Smooth muscle cell (in vitro differentiated cells): ENCODE measurements at regions not wholly inside any gene's neighbourhood (a gene's known extent, or its start where the extent isn't known, plus 50 kb on each side); places are given as distances from the start of the nearest gene placed in this dataset.
"Not testable (repeated sequence)": the region's sequence is repeated elsewhere in the genome, so short reads cannot be mapped to it uniquely, and the experiment has no call there.

Experiments used
- DNase-seq: peaks from one replicate; lab custom pipeline; 2025; ENCODE audit not compliant: unreplicated experiment; lab: John Stamatoyannopoulos, UW
- H2AFZ ChIP-seq: fragments of 200-600 bp; sonication (generic); 2 replicates; pipeline ENCODE4 v1.6.0; 2016; ENCODE audit warnings: antibody characterized with exemption, low read depth, mild to moderate bottlenecking
- H3F3A ChIP-seq: fragments of 200-600 bp; sonication (generic); 2 replicates; pipeline ENCODE4 v1.6.0; 2017; ENCODE audit warnings: antibody characterized with exemption, low read depth
- H3K27ac ChIP-seq: fragments of 200-600 bp; sonication (generic); 2 replicates; pipeline ENCODE4 v1.5.1; 2016; ENCODE audit warnings: low read depth, mild to moderate bottlenecking
- H3K27me3 ChIP-seq: fragments of 200-600 bp; sonication (generic); 2 replicates; pipeline ENCODE4 v1.6.1; 2016; ENCODE audit warnings: low read depth, mild to moderate bottlenecking
- H3K36me3 ChIP-seq: fragments of 200-600 bp; sonication (generic); 2 replicates; pipeline ENCODE4 v1.5.1; 2016; ENCODE audit warnings: low read depth
- H3K4me1 ChIP-seq: fragments of 200-600 bp; sonication (generic); 2 replicates; pipeline ENCODE4 v1.5.1; 2016; ENCODE audit warnings: low read depth
- H3K4me2 ChIP-seq: fragments of 200-600 bp; sonication (generic); 2 replicates; pipeline ENCODE4 v1.6.0; 2016; ENCODE audit warnings: mild to moderate bottlenecking
- H3K4me3 ChIP-seq: fragments of 200-600 bp; sonication (generic); 2 replicates; pipeline ENCODE4 v1.5.1; 2016; ENCODE audit warnings: mild to moderate bottlenecking
- H3K79me2 ChIP-seq: fragments of 200-600 bp; sonication (generic); 2 replicates; pipeline ENCODE4 v1.6.0; 2016; ENCODE audit warnings: low read depth, mild to moderate bottlenecking
- H3K9ac ChIP-seq: fragments of 200-600 bp; sonication (generic); 2 replicates; pipeline ENCODE4 v1.6.0; 2016; ENCODE audit warnings: low read depth
- H3K9me3 ChIP-seq: fragments of 200-600 bp; sonication (generic); replicated peaks from 2 replicates; pipeline ENCODE4 v1.5.1; 2016; ENCODE audit warnings: low read depth
- H4K20me1 ChIP-seq: fragments of 200-600 bp; sonication (generic); 2 replicates; pipeline ENCODE4 v1.6.0; 2016; ENCODE audit warnings: low read depth
- WGBS: methylation state at CpG from one replicate; pipeline ENCODE4 v1.1.7; 2016; ENCODE audit warnings: low lambda C conversion rate; 5-methylcytosine and 5-hydroxymethylcytosine counted together
- TF ChIP-seq, protein P1 (sequence below): fragments of 200-600 bp; sonication (generic); IDR thresholded peaks from 2 replicates; pipeline ENCODE4 v1.5.1; 2017; ENCODE audit warnings: borderline replicate concordance, mild to moderate bottlenecking, antibody characterized with exemption; ENCODE audit not compliant: insufficient read depth, poor library complexity, severe bottlenecking

- DNase-seq: no peak
- H3K4me2 ChIP-seq: no peak overlapping the region
- H3K27ac ChIP-seq: no peak overlapping the region
- no peaks in the 10 kb centered on the region for H3K4me1 ChIP-seq
- no peaks in the 10 kb centered on the region for H3K9me3 ChIP-seq
- H3K36me3 ChIP-seq: no peaks in the 10 kb centered on the region
- H3F3A ChIP-seq: no peaks in the 10 kb centered on the region
- no peak overlapping the region for H2AFZ ChIP-seq
- no peaks in the 10 kb centered on the region for H3K27me3 ChIP-seq
- H3K79me2 ChIP-seq: no peaks in the 10 kb centered on the region
- no peak overlapping the region for H3K4me3 ChIP-seq
- 97% methylated on average over 3 of the region's 3 CpGs for WGBS
- no peaks in the 10 kb centered on the region for H4K20me1 ChIP-seq
- H3K9ac ChIP-seq: no peak overlapping the region
- TF ChIP-seq, protein P1, sequence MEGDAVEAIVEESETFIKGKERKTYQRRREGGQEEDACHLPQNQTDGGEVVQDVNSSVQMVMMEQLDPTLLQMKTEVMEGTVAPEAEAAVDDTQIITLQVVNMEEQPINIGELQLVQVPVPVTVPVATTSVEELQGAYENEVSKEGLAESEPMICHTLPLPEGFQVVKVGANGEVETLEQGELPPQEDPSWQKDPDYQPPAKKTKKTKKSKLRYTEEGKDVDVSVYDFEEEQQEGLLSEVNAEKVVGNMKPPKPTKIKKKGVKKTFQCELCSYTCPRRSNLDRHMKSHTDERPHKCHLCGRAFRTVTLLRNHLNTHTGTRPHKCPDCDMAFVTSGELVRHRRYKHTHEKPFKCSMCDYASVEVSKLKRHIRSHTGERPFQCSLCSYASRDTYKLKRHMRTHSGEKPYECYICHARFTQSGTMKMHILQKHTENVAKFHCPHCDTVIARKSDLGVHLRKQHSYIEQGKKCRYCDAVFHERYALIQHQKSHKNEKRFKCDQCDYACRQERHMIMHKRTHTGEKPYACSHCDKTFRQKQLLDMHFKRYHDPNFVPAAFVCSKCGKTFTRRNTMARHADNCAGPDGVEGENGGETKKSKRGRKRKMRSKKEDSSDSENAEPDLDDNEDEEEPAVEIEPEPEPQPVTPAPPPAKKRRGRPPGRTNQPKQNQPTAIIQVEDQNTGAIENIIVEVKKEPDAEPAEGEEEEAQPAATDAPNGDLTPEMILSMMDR: no peak
Observed at GRCh38 chr4:100908540-100908939, 390.7 kb upstream of the EMCN start.

DNA sequence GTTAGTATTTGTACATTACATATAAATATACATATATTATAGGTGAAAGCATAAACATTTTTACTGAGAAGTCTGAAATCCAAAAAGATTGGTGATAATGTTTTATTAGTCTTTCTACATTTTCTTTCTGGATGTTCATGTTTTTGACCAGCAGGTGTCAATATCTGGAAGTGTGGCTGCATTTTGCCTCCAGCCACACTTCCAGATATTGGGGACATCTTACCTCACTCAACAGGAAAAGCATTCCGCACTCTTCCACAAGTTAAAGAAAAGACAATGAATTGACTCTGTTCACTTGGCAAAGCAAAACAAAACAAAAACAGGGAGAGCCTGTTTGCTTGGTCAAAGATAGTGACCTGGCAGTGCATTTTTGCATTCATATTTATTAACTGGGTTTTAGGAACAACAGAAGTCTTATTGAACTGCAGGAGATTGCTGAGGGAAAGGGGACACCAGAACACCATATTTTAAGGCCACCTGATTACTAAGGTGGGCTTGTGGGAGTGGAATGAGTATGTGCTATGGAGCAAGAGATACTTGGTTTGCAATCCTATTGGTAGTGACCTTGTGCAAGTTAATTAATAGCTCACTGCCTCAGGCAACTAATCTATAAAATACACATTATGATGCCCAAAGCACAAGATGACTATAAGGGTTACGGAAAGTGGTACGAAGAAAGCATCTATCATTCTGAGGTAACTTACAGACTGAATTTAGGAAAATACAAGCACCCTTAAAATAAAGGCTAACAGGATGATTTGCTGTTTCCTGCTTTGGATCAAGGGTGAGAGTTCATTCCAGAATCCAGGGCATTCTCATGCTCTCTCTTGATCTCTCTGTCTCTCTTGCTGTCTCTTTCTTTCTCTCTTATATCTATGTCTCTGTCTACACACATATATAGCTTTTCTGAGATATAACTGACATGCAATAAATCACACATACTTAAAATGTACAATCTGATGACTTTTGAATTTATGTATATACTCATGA lies 389.9 kb upstream of the EMCN start:
- no peak overlapping the region for H2AFZ ChIP-seq
- H3K9me3 ChIP-seq: no peaks in the 10 kb centered on the region
- H4K20me1 ChIP-seq: no peaks in the 10 kb centered on the region
- no peaks in the 10 kb centered on the region for H3F3A ChIP-seq
- 94% methylated on average over 3 of the region's 3 CpGs for WGBS
- no peaks in the 10 kb centered on the region for H3K36me3 ChIP-seq
- H3K4me2 ChIP-seq: no peak overlapping the region
- DNase-seq: no peak
- H3K79me2 ChIP-seq: no peaks in the 10 kb centered on the region
- TF ChIP-seq, protein P1: peak; percentile 39
- no peak overlapping the region for H3K9ac ChIP-seq
- no peak overlapping the region for H3K4me3 ChIP-seq
- no peak overlapping the region for H3K27ac ChIP-seq
- no peaks in the 10 kb centered on the region for H3K27me3 ChIP-seq
- H3K4me1 ChIP-seq: no peaks in the 10 kb centered on the region

DNA sequence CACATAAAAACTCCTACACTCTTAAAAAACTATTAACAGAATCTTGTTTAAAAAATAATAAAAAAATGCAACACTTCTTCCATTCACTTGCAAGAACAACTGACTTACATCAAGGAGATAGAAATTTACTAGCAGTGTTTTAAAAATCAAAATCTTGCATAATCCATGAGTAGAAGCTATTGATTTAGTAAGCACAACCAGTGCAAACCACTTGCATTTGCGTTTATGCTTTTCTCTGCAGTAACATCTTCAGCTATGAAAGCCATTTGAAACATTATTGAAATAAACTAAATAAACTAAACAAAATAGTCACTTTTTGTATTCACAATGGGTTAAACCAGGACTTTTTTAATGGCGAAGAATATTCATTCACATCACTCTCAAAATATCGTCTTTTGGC lies 389.2 kb upstream of the EMCN start:
- Histone ChIP-seq H3K27me3 (no peaks in the 10 kb centered on the region), H2AFZ (no peak overlapping the region), H3K4me1 (no peaks in the 10 kb centered on the region), H3K9ac (no peak overlapping the region), H3K9me3 (no peaks in the 10 kb centered on the region), H4K20me1 (no peaks in the 10 kb centered on the region), H3K36me3 (no peaks in the 10 kb centered on the region), H3K27ac (no peak overlapping the region), H3F3A (no peaks in the 10 kb centered on the region), H3K79me2 (no peaks in the 10 kb centered on the region), H3K4me3 (no peak overlapping the region), H3K4me2 (no peak overlapping the region)
- TF ChIP-seq, protein P1: no peak
- 91% methylated on average over 3 of the region's 3 CpGs for WGBS
- DNase-seq: no peak

GRCh38 chr4:100900945-100901344 lies 383.1 kb upstream of the EMCN start:
- H3K4me3 ChIP-seq, H3K9ac ChIP-seq, H3K79me2 ChIP-seq, H3K4me2 ChIP-seq, H2AFZ ChIP-seq, H4K20me1 ChIP-seq, H3K27me3 ChIP-seq, H3K9me3 ChIP-seq, DNase-seq, H3K36me3 ChIP-seq, H3K27ac ChIP-seq, H3K4me1 ChIP-seq, H3F3A ChIP-seq: not testable (repeated sequence)
- 97% methylated on average over 5 of the region's 5 CpGs for WGBS
